Caco-2 (cell line): ENCODE measurements at regions not wholly inside any gene's neighbourhood (a gene's known extent, or its start where the extent isn't known, plus 50 kb on each side); places are given as distances from the start of the nearest gene placed in this dataset.

Experiments
- BruUV-seq: library from RNA; stranded (reverse); fragments of 400-500 nt; replicated peaks from 2 replicates; lab custom pipeline; 2021; lab: Mats Ljungman, UMichigan
- CTCF ChIA-PET: fragments of 300-600 bp; sonication (Branson Sonifier 250); formaldehyde crosslinking; loops from one replicate; lab custom pipeline; 2022; ENCODE audit warnings: antibody characterized with exemption; lab: Charles Lee
- POLR2A ChIA-PET: fragments of 300-600 bp; sonication (Branson Sonifier 250); formaldehyde crosslinking; loops from one replicate; lab custom pipeline; 2022; ENCODE audit warnings: antibody characterized with exemption; lab: Charles Lee
- DNase-seq, 2 experiments: peaks; one replicate each; pipeline versions ENCODE4 v3.0.0 to v3.0.0-alpha.2; 2020 to 2022
- H3K27me3 ChIP-seq: replicated peaks from 2 replicates; pipeline ENCODE4 v1.6.0; 2011; ENCODE audit warnings: low read length; ENCODE audit not compliant: control insufficient read depth, insufficient read depth
- H3K36me3 ChIP-seq: 2 replicates; pipeline ENCODE4 v1.5.1; 2011; ENCODE audit warnings: low read length; ENCODE audit not compliant: control insufficient read depth, insufficient read depth
- H3K4me1 ChIP-seq: fragments of 250-450 bp; sonication (Bioruptor Pico); 2 replicates; pipeline ENCODE4 v1.5.1; 2020; ENCODE audit warnings: mild to moderate bottlenecking
- H3K4me3 ChIP-seq: 2 replicates; pipeline ENCODE4 v1.5.1; 2011; ENCODE audit warnings: low read depth, mild to moderate bottlenecking, control low read depth, low read length
- H3K9me3 ChIP-seq: fragments of 250-450 bp; sonication (Bioruptor Pico); 2 replicates; pipeline ENCODE4 v1.5.1; 2020; ENCODE audit warnings: mild to moderate bottlenecking, moderate library complexity
- H3K27ac Mint-ChIP-seq: one replicate; pipeline ENCODE4 v1.8.0; 2022; ENCODE audit warnings: mixed read lengths; ENCODE audit not compliant: unreplicated experiment
- H3K27me3 Mint-ChIP-seq: one replicate; pipeline ENCODE4 v1.8.0; 2022; ENCODE audit warnings: mixed read lengths; ENCODE audit not compliant: insufficient read depth, unreplicated experiment
- H3K36me3 Mint-ChIP-seq: one replicate; pipeline ENCODE4 v1.8.0; 2022; ENCODE audit warnings: mild to moderate bottlenecking, mixed read lengths; ENCODE audit not compliant: insufficient read depth, unreplicated experiment
- H3K4me1 Mint-ChIP-seq: one replicate; pipeline ENCODE4 v1.8.0; 2022; ENCODE audit warnings: low read depth, mixed read lengths; ENCODE audit not compliant: unreplicated experiment
- H3K4me3 Mint-ChIP-seq: one replicate; pipeline ENCODE4 v1.8.0; 2022; ENCODE audit warnings: mild to moderate bottlenecking, moderate library complexity, mixed read lengths; ENCODE audit not compliant: unreplicated experiment
- H3K9me3 Mint-ChIP-seq: one replicate; pipeline ENCODE4 v1.8.0; 2022; ENCODE audit warnings: mixed read lengths; ENCODE audit not compliant: unreplicated experiment
- CTCF ChIP-seq, 2 experiments: fragments of 200-600 bp in 1 of 2; IDR thresholded peaks; 1 replicate in 1 of 2; 2 replicates in 1 of 2; pipeline versions ENCODE4 v1.5.1 to v1.8.0; 2011 to 2022; ENCODE audit warnings: antibody characterized with exemption in 1 of 2, control low read depth in 1 of 2, inconsistent platforms in 1 of 2, low read depth in 1 of 2, low read length in 1 of 2, mild to moderate bottlenecking in 1 of 2, moderate library complexity in 1 of 2; ENCODE audit not compliant: insufficient read depth in 1 of 2, severe bottlenecking in 1 of 2, unreplicated experiment in 1 of 2
- intact Hi-C: fragments of 100-400 bp; cut with micrococcal nuclease; formaldehyde crosslinking; loops from one replicate; pipeline ENCODE4 v1.10.0; 2022; ENCODE audit not compliant: unreplicated experiment

DNA sequence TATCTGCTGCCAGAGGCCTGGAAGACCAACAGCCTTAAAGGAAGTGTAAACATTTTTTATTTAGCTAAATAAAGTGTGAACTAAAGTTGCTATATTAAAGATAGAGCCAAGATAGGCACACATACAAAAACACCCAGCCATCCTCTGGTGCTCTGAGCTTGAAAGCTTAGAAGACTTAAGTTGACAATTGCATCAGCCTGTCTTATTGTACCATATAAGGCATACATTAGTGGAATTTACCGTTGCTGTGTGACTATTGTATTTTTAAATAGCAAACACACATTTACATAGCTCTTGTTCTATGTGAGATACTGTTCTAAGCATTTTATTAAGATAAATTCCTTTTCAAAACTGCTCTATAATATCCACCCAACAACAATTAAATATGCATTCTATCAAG lies 736.6 kb upstream of the ZEB2 start:
- no peak for DNase-seq
- no TSS peak for BruUV-seq
- H3K36me3 ChIP-seq = no peaks in the 10 kb centered on the region
- Mint-ChIP-seq H3K27ac (no peak overlapping the region), H3K36me3 (no peaks in the 10 kb centered on the region), H3K4me3 (no peak overlapping the region), H3K9me3 (no peaks in the 10 kb centered on the region), H3K4me1 (no peaks in the 10 kb centered on the region), H3K27me3 (no peaks in the 10 kb centered on the region)
- H3K9me3 ChIP-seq = no peaks in the 10 kb centered on the region
- H3K4me1 ChIP-seq = no peaks in the 10 kb centered on the region
- ChIA-PET CTCF (no interaction called here), POLR2A (no interaction called here)
- no peak overlapping the region for H3K4me3 ChIP-seq
- intact Hi-C loops = no loop called here
- TF ChIP-seq CTCF (IDR thresholded peaks at IDR 0.05; ENCODE audit: insufficient read depth in 1 of 2, low read depth in 1 of 2, low read length in 1 of 2, severe bottlenecking in 1 of 2, unreplicated experiment in 1 of 2) = no peak
- H3K27me3 ChIP-seq = no peaks in the 10 kb centered on the region

GRCh38 chr2:145254291-145254690 lies 734.4 kb upstream of the ZEB2 start:
- Mint-ChIP-seq H3K27ac (no peak overlapping the region), H3K9me3 (no peaks in the 10 kb centered on the region), H3K27me3 (no peaks in the 10 kb centered on the region), H3K36me3 (no peaks in the 10 kb centered on the region), H3K4me1 (no peaks in the 10 kb centered on the region), H3K4me3 (no peak overlapping the region)
- DNase-seq = no peak
- Histone ChIP-seq H3K36me3 (no peaks in the 10 kb centered on the region), H3K4me1 (no peaks in the 10 kb centered on the region), H3K4me3 (no peak overlapping the region), H3K27me3 (no peaks in the 10 kb centered on the region), H3K9me3 (no peaks in the 10 kb centered on the region)
- ChIA-PET CTCF (no interaction called here), POLR2A (no interaction called here)
- intact Hi-C loops = no loop called here
- BruUV-seq = no TSS peak
- no peak for TF ChIP-seq CTCF (IDR thresholded peaks at IDR 0.05; ENCODE audit: insufficient read depth in 1 of 2, low read depth in 1 of 2, low read length in 1 of 2, severe bottlenecking in 1 of 2, unreplicated experiment in 1 of 2)

- Mint-ChIP-seq H3K27ac (no peak overlapping the region), H3K36me3 (no peaks in the 10 kb centered on the region), H3K27me3 (no peaks in the 10 kb centered on the region), H3K4me1 (no peaks in the 10 kb centered on the region), H3K9me3 (no peaks in the 10 kb centered on the region), H3K4me3 (no peak overlapping the region)
- Histone ChIP-seq H3K4me3 (no peak overlapping the region), H3K9me3 (no peaks in the 10 kb centered on the region), H3K36me3 (no peaks in the 10 kb centered on the region), H3K4me1 (no peaks in the 10 kb centered on the region), H3K27me3 (no peaks in the 10 kb centered on the region)
- no peak for DNase-seq
- BruUV-seq = no TSS peak
- intact Hi-C loops = no loop called here
- TF ChIP-seq CTCF (IDR thresholded peaks at IDR 0.05; ENCODE audit: insufficient read depth in 1 of 2, low read depth in 1 of 2, low read length in 1 of 2, severe bottlenecking in 1 of 2, unreplicated experiment in 1 of 2) = no peak
- POLR2A ChIA-PET = no interaction called here
- CTCF ChIA-PET = no interaction called here
Observed at GRCh38 chr2:145253492-145253891, 733.6 kb upstream of the ZEB2 start.
